ENCODE measurements at regions not wholly inside any gene's neighbourhood (a gene's known extent, or its start where the extent isn't known, plus 50 kb on each side); places are given as distances from the start of the nearest gene placed in this dataset.
"Not testable (repeated sequence)": the region's sequence is repeated elsewhere in the genome, so short reads cannot be mapped to it uniquely, and the experiment has no call there.

- DNase-seq: no peak
- in situ Hi-C loops (cut with MboI; ENCODE audit: low pct_unique_long_range_greater_than_20kb, low sequenced_read_pairs): no loop called here
Measured at GRCh38 chr3:95775486-95776094, 1038.8 kb upstream of the EPHA6 start.

GRCh38 chr3:95781598-95781997, 1032.8 kb upstream of the EPHA6 start:
- no peak for DNase-seq
- in situ Hi-C loops (cut with MboI; ENCODE audit: low pct_unique_long_range_greater_than_20kb, low sequenced_read_pairs): no loop called here

- in situ Hi-C loops (cut with MboI; ENCODE audit: low pct_unique_long_range_greater_than_20kb, low sequenced_read_pairs): no loop called here
- DNase-seq: no peak
Measured at GRCh38 chr3:95789111-95789510, 1025.3 kb upstream of the EPHA6 start.

GRCh38 chr3:95797081-95797480, 1017.3 kb upstream of the EPHA6 start:
- DNase-seq: no peak
- in situ Hi-C loops (cut with MboI; ENCODE audit: low pct_unique_long_range_greater_than_20kb, low sequenced_read_pairs): no loop called here

- DNase-seq: no peak
- in situ Hi-C loops (cut with MboI; ENCODE audit: low pct_unique_long_range_greater_than_20kb, low sequenced_read_pairs): no loop called here
Measured at GRCh38 chr3:95798628-95799027, 1015.8 kb upstream of the EPHA6 start.

- in situ Hi-C loops (cut with MboI; ENCODE audit: low pct_unique_long_range_greater_than_20kb, low sequenced_read_pairs): no loop called here
- no peak for DNase-seq
Measured at GRCh38 chr3:95810462-95810861, 1003.9 kb upstream of the EPHA6 start.

GRCh38 chr3:95813244-95813643, 1001.1 kb upstream of the EPHA6 start:
- in situ Hi-C loops (cut with MboI; ENCODE audit: low pct_unique_long_range_greater_than_20kb, low sequenced_read_pairs): no loop called here
- no peak for DNase-seq

GRCh38 chr3:95815828-95816227, 998.6 kb upstream of the EPHA6 start:
- in situ Hi-C loops (cut with MboI; ENCODE audit: low pct_unique_long_range_greater_than_20kb, low sequenced_read_pairs): no loop called here
- DNase-seq: no peak

GRCh38 chr3:95826419-95826818, 988.0 kb upstream of the EPHA6 start:
- in situ Hi-C loops (cut with MboI; ENCODE audit: low pct_unique_long_range_greater_than_20kb, low sequenced_read_pairs): no loop called here
- DNase-seq: no peak

- no peak for DNase-seq
- in situ Hi-C loops (cut with MboI; ENCODE audit: low pct_unique_long_range_greater_than_20kb, low sequenced_read_pairs): no loop called here
Measured at GRCh38 chr3:95832146-95832545, 982.2 kb upstream of the EPHA6 start.

GRCh38 chr3:95860628-95861027, 953.8 kb upstream of the EPHA6 start:
- in situ Hi-C loops (cut with MboI; ENCODE audit: low pct_unique_long_range_greater_than_20kb, low sequenced_read_pairs); DNase-seq: not testable (repeated sequence)

GRCh38 chr3:95883801-95884200, 930.6 kb upstream of the EPHA6 start:
- in situ Hi-C loops (cut with MboI; ENCODE audit: low pct_unique_long_range_greater_than_20kb, low sequenced_read_pairs): no loop called here
- DNase-seq: no peak

- DNase-seq: no peak
- in situ Hi-C loops (cut with MboI; ENCODE audit: low pct_unique_long_range_greater_than_20kb, low sequenced_read_pairs): no loop called here
Measured at GRCh38 chr3:95886616-95887015, 927.8 kb upstream of the EPHA6 start.

GRCh38 chr3:95887114-95887513, 927.3 kb upstream of the EPHA6 start:
- no peak for DNase-seq
- in situ Hi-C loops (cut with MboI; ENCODE audit: low pct_unique_long_range_greater_than_20kb, low sequenced_read_pairs): no loop called here

GRCh38 chr3:95894820-95895219, 919.6 kb upstream of the EPHA6 start:
- in situ Hi-C loops (cut with MboI; ENCODE audit: low pct_unique_long_range_greater_than_20kb, low sequenced_read_pairs): no loop called here

GRCh38 chr3:95899494-95899893, 914.9 kb upstream of the EPHA6 start:
- in situ Hi-C loops (cut with MboI; ENCODE audit: low pct_unique_long_range_greater_than_20kb, low sequenced_read_pairs): no loop called here
- no peak for DNase-seq

More at GRCh38 chr3:95894820-95895219, 919.6 kb upstream of the EPHA6 start:
- no peak for DNase-seq

GRCh38 chr3:95899911-95900310, 914.5 kb upstream of the EPHA6 start:
- in situ Hi-C loops (cut with MboI; ENCODE audit: low pct_unique_long_range_greater_than_20kb, low sequenced_read_pairs): no loop called here
- no peak for DNase-seq

- DNase-seq: no peak
- in situ Hi-C loops (cut with MboI; ENCODE audit: low pct_unique_long_range_greater_than_20kb, low sequenced_read_pairs): no loop called here
Measured at GRCh38 chr3:95901948-95902347, 912.4 kb upstream of the EPHA6 start.

GRCh38 chr3:95905182-95905581, 909.2 kb upstream of the EPHA6 start:
- in situ Hi-C loops (cut with MboI; ENCODE audit: low pct_unique_long_range_greater_than_20kb, low sequenced_read_pairs): no loop called here

GRCh38 chr3:95911767-95912166, 902.6 kb upstream of the EPHA6 start:
- DNase-seq: no peak
- in situ Hi-C loops (cut with MboI; ENCODE audit: low pct_unique_long_range_greater_than_20kb, low sequenced_read_pairs): no loop called here

More at GRCh38 chr3:95905182-95905581, 909.2 kb upstream of the EPHA6 start:
- DNase-seq: no peak

- DNase-seq: peak; percentile 54
- in situ Hi-C loops (cut with MboI; ENCODE audit: low pct_unique_long_range_greater_than_20kb, low sequenced_read_pairs): no loop called here
Measured at GRCh38 chr3:95923496-95924210, 890.7 kb upstream of the EPHA6 start.
